NCI-H146 (cell line): ENCODE measurements at regions not wholly inside any gene's neighbourhood (a gene's known extent, or its start where the extent isn't known, plus 50 kb on each side); places are given as distances from the start of the nearest gene placed in this dataset.
"Not testable (repeated sequence)": the region's sequence is repeated elsewhere in the genome, so short reads cannot be mapped to it uniquely, and the experiment has no call there.

Experiments
- DNase-seq: peaks from one replicate; lab custom pipeline; 2025; lab: John Stamatoyannopoulos, UW

DNA sequence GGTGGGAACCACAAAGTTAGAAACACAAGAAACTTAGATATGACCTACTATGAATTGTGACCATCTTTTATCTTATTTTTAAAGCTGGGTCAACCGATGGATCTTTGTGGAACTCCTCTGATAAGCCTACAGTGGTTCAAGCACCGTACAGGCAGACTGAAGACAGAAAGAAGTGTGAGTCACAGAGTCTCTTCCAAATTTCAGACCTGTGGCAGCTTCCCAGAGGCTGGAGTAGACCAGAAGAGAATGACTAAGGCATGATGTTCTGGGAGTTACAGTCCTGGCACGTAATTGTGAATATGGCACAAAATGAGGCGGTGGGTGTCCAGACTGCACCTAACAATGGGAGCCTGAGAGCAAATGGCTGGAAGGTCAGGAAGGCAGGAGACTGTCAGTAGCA, 70.0 kb downstream of the LMO4 start:
- no peak for DNase-seq

DNA sequence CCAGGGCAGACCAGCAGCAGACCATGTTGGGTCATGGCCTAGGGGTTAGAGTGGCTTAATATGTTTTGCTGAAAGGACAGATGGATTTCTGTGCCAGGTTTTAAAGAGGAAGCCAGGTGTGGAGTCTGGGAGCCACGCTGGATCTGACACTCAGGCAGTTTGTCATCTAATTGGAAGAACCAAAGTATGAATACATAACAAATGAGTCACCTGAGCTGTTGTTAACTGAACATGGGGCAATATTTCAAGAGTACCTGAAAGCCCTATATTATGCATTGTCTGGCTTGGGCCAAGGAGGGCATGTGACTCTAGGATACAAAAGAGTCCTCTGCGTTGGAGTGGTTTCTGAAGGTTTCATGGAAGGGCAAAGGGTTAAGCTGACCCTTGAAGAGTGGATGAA, 70.6 kb downstream of the LMO4 start:
- DNase-seq = peak; percentile 72

DNA sequence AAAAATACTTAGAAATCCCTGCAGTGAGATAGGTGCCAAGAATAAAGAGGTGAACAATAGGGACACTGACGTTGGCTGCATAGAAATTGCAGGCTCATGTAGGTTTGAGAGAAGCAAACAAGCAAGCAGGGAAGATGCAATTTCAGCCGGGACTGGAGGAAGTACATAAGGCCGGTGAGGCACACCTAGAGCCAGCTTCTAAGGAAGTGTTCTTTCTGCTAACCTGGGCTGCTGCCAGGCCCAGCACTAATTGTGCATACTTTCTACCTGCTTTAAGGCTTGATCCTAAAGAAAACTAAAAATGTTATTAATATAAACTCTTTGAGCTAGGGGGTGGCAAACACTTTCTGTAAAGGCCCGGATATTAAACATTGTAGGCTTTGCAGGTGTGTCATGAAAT, 71.0 kb downstream of the LMO4 start:
- peak; percentile 36 for DNase-seq

DNA sequence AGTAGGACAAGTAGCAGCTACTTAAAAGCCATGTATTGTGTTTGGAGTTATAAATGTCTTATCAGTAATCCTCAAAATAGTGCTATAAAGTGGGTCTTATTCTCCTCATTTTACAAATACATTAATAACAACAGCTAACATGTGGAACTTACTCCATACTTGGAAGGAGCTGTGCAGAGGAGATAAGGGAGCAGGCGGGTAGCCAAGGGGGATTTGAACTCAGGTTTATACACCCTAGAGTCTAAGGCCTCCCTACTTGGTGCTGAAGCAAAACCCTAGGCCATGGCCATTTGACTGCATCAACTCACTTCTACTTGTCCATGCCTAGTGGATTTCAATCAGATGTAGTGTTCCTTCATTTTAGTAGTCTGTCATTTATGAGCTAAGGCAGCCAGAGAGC, 72.1 kb downstream of the LMO4 start:
- DNase-seq = no peak

DNA sequence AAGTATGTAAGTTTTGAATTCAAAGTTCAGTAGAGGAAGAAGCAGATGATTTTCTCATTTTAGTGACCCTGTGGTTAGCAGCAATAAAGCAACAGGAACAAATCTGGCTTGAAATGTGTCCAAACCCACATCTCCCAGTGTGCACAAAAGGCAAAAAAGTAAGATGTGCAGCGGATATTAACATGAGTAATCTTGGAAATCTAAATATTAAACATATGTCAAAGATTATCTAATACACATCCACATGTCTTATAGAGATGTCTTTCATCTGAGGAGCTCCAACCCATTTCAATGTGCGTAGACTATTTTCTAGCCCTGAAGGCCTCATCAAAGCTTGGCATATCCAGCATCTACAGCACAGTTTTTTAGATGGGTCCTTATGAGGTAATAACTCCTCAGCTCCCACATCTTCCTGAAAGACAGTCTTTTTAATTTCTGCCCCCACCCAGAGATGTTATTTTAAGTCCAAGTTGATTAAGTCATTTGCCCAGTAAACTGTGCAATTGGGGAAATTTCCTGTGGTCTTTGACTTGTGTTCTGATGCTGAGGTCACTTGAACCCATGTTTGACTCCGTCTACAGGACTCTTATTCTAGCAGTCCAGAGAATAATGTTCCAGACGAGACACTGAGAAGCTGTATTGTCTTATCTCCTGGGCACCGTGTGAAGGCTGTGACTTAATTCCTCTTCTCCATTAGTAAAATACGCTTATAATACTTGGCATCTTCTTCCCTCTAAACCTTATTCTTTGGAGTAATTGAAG, 73.7 kb downstream of the LMO4 start:
- no peak for DNase-seq

DNA sequence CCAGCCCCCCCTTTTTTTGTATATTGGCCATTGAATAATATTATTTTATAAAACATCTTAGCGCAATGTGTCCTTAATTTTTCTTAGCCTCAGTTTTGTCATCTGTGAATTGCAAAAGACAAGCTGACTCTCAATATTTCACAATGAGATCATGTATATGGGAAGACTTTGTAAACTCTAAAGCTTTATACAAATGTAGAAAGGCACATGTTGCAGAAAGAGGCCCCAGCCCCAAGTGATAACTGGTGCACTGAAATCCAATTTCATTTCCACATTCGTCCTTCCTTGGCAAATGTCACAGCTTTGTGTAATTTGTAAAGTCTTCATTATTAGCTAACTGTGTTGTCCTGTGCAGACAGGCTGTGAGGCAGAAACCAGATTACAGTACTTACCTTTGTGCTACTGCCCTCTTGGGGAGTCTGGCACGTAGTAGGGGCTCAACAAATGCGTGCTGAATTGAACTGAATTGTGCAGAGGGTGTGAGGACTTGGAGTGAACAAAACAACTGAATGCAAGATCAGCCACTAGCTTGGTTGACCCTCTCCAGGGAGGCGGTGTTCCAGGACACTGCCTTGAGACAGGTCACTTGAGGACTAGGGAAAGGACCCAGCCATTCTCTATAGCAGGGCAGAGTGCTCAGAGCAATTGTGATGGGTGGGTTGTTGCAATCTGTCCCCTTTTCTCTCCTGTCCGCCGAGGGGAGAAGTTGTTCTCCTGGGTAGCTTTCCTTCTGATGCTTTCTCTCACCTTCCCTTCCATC, 74.6 kb downstream of the LMO4 start:
- no peak for DNase-seq

DNA sequence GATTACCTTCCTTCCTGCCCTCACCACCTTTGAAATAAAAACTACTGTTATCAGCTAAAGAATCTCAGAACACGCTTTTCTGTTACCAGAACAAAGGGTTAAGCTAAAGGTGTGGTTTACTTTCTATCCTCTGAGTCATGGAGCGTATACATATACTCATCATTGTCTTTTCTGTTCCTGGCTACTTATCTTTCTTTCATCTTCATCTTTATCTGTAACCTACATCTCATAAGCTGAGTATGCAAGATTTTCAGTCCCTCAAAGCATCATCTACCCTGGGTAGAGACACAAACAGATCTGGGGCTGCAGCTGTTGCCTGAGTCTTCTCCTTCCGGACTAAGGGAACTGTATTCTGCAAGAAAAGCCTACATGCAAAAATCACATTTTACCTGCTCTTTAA, 75.6 kb downstream of the LMO4 start:
- DNase-seq = no peak

DNA sequence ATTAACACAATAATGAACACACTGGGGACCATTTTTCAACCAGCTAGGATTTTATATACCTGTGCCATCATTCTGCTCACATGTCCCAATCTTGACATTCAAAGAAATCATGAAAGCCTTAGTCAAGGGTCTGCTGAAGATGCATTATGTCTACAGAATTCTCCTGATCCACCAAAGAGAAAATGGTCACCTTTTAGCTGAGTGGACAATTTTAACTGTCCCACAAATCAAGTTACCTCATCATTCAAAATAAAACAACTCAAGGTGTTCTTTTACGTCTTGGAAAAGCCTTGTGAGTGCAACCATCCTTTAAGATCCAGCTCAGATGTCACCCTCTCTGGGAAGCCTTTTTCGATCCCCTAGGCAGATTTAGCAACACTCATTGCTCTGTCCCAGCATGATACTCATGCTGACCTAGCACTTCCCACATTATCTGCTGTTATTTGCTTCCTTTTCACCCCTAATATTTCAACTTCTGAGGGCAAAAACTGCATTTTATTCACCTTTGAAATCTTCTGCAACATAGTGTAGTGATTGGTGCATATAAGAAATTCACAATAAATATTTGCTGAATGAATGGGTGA, 80.1 kb downstream of the LMO4 start:
- DNase-seq = no peak

DNA sequence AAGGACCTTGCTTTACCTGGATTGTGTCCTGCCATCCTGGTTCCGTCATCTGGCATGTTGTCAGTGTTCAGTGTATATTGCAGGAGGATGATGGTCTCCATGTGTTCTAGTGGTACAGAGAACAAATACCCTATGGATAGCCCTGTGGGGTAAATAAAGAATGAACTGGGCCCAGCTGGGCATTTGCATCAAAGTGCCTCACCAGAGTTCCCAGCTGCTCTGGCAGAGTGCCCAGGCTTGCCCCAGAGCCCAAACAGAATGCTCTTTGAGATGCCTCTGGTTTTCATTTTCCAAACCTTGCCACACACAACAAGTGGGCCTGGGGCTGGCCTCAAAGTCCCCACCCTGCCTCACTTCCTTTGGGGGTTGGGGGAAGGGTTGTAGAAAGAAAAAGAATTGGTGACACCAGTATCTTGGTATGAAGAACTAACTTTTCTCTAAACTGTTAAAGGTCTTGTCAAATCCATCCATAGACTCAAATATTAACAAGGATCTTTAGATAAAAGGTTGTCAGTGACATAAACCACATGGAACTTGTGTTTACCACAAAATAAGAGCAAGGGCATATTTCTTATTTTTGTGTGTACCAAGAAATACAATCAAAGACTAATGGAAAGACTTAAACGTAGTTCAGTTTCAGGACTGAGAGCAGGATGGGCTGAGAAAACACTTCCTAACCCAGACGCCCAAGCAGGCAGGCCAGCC, 82.2 kb downstream of the LMO4 start:
- DNase-seq = peak; percentile 30

DNA sequence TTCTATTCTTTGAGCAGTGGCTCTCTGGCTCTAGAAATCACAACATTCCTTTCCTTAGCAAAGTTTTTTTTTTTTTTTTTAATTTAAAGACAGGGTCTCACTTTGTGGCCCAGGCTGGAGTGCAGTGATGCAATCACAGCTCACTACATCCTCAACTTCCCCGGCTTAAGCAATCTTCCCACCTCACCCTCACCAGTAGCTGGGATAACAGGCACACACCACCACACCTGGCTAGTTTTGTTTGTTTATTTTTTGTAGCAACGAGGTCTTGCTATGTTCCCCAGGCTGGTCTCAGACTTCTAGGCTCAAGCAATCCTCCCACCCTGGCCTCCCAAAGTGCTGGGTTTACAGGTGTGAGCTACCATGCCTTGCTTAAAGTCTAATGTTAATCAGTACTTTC, 85.2 kb downstream of the LMO4 start:
- not testable (repeated sequence) for DNase-seq

DNA sequence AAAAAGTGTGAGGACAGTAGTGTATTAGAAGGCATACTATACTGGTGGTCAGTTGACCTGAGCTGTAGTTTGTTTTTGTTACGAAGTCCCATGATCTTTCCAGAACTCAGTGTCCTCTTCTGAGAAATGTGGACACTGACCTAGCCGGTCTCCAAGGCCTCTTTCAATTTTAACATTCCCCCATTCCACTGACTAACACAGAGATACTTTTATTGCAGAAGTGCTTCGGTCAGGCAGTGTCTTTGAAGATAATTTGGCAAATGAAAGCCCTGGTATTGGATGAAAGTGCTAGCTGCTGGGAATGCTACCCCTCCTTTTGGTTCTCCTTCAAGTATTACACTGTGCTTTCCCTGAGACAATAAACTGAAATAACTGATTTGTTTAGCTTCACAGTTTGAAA, 89.4 kb downstream of the LMO4 start:
- no peak for DNase-seq

DNA sequence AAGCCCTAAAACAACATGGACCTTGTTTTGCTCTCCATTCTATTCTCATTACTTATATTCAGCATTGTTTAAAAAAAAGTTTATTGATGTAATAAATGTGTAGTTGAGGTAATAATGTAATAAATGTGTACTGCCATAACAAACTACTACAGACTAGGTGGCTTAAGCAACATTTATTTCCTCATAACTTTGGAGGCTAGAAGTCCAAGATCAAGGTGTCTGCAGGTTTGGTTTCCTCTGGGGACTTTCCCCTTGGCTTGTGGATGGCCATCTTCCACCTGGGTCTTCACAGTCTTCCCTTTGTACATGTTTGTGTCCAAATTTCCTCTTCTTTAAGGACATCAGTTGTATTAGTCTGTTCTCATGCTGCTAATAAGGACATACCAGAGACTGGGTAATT, 93.1 kb downstream of the LMO4 start:
- DNase-seq = no peak

DNA sequence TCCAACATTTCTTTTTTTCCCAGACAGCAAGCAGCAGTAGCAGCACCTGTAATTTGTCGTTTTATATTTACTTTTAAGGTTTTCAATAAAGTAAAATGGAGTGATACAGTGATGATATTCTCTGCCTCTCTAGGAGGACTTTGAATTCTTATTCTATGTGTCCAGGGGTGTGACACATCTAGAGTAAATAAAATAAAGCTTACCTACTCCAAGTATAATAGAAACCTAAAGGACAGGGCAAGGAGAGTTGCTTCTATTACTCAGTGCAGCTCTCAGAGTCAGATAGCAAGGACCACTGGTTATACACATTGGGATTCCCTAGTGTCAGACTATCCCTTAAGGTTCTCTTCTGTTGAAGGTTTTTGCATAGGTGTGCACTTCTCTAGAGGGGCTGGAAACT, 95.9 kb downstream of the LMO4 start:
- no peak for DNase-seq

DNA sequence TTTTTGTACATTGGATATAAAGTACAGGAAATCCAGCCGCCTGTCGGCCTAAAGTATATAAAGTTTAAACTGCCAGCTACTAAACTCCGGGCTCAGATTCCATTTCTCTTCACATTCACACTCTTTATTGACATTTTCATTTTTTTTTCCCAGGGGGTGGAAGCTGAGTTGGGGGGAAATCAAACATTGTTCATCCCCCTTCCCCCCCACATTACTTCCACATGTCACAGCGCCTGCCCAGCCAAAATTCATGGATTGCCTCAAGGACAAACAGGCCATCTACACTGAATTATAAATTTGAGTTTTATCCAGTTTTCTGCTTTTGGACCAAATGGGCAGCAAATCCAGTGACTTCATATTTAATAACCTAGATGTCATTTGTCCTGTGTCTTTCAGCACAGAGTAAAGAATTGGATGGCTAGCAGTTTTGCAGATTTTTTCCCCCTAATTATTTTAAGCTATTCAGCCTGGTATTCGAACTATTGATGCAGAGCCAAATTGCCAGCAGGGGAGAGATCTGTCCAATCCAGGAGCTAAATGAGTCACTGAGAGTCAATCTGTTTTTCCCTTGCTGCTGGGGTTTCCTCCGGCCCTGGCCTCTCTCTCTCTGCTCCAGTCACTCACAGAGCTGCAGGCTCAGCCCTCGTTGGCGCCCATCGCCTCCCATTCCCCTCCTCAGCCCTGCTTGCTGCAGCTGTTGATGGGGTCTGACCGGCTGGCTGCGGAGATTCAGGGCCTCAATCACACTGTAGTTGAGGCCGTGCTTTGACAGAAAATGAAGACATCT, 98.0 kb downstream of the LMO4 start:
- no peak for DNase-seq

DNA sequence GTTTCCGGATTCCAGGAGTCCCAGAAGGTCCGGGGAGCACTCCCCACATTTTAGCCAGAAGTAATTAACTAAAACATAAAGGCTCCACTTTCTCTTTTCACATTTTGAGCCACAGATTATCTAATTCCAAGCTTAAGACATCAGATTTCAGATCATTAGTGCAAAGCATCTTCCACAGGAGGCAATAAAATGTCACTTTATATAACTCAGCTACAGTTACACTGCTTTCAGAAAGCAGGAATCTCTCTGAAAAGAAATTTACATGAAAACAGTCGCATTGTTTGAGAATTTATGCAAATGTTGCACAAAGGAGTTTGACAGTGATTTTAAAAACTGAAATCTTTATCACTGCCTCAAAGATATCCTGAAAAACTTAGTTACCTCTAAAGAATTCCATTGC, 99.7 kb downstream of the LMO4 start:
- no peak for DNase-seq

DNA sequence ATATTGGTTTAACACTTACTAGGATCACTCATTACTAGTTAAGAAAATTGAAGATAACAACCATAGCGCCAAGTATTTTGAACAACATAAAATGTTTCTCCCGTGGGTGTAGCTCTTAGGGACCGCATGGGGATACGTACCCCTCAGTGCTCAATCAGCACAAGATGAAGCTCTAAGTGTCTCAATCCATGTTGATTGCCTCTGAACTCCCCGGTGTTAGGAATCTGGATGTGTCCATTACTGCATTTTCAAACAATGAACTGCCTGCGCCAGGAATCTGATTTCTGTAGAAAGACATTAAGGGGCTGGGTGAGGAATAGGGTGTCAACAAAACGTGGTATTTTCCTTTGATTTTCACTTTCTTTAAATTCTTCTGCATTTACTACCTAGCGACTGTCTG, 100.2 kb downstream of the LMO4 start:
- no peak for DNase-seq

DNA sequence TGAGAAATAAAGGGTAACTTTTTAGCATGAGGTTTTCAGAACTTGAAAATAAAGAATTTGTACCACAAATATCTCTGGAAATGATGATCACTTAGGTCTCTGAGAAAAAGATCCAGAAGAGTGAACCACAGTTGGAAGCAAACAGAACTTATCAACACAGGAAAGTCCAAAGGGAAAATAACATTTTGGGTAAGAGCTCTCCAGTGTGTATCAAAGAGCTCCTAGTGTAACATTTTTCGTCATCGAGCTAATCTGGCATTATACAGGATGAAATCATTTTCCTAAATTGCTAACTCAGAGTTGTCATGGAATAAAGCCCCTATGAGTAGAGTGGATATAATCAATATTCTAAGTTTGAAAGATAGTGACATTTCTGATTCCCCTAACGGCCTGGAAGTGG, 104.0 kb downstream of the LMO4 start:
- no peak for DNase-seq

DNA sequence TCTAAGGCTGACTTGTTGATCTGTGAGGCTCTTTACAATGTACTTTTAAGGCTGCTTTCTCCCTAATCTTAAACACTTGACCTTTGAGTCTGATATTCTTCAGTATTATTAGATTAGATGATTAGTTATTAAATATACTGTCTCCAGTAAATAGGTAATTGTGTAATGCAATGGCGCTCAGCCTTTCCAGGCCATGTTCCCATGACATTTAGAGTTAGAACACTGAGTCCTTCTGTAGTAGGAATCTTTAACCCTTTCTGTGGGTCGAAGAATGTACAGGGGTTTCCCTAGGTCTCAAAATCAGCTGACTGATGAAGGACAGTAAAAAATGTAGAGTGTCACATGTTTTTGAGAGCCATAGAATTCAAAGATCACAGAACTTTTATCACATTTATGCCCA, 104.4 kb downstream of the LMO4 start:
- DNase-seq = not testable (repeated sequence)

DNA sequence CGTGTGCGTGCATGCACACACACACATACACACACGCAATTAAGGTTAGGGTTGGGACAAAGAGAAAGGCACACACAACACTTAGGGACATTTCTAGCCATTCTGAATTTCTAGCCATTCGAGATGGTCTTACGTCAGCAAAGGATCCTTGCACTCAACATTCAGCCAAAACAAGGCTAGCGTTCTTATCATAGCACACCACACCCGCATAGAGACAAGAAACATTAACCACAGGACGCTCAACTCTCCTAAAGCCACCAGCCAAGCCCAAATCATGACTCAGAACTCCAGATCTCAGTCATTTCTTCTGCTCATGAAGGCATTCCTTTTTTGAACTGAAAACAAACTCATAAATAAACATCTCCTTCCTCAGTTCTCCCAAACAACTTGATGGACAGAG, 106.8 kb downstream of the LMO4 start:
- DNase-seq = no peak

DNA sequence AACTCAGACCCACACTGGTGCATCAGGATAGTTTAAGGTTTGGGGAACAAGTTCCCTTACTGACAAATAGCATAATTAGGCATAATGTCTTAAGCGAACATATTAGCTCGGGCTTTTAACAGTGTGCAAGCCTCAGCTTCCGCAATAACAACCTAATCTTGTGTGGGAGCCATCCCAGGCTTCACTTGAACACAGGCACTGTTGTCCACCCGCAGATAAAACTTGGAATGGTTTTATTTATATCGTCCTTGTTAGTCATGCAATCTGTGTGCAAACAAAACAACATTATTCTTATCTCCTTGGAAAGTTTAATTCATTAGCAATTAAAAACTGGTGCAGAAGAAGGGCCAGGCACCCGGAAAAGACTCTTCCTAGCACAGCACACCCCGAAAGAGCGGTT, 107.4 kb downstream of the LMO4 start:
- not testable (repeated sequence) for DNase-seq

DNA sequence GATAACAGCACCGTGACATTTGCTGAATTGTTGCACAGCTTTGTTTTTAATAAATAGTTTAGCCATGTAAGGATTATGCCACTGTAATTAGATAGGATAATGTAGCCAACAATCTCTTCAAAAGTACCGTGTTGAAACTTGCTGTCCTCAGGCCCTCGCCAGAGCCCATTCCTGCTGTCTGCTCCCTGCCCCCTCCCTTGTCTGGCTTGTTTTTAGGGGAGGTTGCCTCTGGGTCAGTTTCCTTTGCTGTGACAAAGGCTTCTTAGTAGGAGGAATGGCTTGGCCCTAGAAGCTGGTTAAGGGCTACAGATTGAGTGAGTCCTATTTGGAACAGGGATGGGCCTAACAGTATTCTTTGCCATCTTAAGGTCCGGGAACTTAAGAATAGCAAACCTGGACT, 107.9 kb downstream of the LMO4 start:
- no peak for DNase-seq
